Stimulated activated CD4-positive, alpha-beta T cell treated with anti-CD3 and anti-CD28 coated beads, Interleukin-4, amount 100 ng/mL, for 24 hours (primary cell): ENCODE measurements at regions not wholly inside any gene's neighbourhood (a gene's known extent, or its start where the extent isn't known, plus 50 kb on each side); places are given as distances from the start of the nearest gene placed in this dataset.
"Not testable (repeated sequence)": the region's sequence is repeated elsewhere in the genome, so short reads cannot be mapped to it uniquely, and the experiment has no call there.

Source experiments
- DNase-seq: peaks from one replicate; pipeline ENCODE4 v3.0.0-alpha.2; 2020

GRCh38 chr2:16745466-16745865, 79.8 kb upstream of the CYRIA start:
- DNase-seq = no peak

DNA sequence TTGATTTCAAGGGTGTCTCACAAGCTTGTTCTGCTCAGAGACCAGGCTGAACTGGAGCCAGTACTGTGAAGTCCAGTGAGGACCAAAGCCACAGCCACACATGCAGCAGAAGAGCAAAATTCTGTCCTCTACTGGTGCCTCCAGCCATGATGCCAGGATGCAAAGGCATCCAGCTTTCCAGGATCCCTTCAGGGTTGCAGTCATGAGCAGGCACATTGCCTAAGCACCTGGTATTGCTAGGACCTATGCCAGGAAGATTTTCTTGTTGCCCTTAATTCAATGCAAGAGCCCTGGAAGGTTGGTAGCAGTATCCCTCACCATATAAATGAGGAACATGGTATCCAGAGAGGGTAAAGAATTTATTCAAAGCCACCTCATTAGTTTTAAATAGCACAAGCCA, 78.9 kb upstream of the CYRIA start:
- DNase-seq = no peak

DNA sequence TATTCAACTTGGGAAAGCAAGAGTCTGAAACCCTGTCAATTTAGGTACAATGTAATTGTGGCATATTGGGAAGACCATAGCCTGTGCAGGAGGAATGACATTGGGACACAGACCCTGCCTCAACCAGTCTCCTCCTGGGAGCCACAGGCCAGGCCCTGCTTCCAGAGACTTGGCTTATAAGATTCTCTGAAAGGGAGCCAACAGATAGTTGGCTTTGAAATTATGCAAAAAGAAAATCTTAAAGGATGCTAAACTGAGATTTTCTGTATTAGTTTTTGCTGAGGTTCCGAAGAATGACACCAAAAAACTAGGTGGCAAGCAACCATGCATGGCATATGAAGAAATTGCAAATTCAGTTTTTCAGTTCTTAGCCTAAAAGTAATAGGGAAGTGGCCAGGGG, 76.4 kb upstream of the CYRIA start:
- DNase-seq = no peak

DNA sequence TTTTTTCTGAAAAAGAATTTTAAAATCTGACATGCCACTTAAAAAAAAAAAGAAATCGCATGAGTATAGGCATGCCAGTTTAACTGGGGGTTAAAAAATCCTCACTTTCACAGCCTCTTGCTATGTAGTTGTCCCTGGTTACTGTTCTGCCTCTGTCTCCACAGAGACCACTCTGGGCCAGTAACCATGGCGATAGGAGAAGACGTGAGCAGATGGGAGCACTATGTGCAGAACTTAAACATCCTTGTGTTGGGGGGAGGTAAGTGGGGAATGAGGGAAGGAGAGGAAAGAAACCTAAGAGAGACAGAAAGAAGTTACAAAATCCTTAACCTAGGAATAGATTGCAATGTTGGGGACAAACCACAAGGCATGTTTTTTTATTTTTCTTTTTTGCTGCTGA, 75.9 kb upstream of the CYRIA start:
- DNase-seq = no peak

DNA sequence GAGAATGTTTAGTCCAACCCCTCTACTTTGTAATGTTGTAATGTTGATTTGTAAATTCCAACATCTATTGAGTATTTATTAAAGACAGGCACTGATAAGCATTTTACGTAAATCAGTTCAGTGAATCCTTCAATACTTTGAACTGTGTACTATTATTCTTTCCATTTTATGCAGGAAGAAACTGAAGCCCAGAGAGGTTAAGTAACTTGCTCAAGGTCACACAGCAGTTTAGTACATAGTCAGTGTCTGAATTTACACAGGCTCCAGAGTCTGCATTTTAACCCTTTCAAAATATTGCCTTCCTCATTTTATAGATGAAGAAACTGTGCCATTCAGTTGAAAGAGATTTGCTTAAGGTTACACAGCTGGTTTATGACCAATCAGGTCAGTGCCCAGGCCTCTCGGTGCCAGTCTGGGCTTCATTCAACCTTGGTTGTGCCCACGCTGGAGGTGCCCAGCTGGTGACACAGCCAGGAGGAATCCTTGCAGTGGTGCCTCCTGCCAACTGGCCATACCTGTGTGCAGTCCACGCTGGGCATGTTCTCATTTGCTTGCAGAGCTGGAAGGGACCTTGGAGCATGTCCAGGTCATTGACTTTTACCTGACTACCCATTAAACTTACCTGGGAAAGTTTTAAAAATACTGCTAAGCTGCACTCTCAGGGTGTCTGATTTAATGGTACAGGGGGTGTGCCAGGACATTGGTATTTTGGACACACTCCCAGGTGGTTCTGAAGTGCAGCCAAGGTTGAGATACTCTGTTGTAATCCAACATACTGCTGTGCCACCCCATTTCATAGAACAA, 74.3 kb upstream of the CYRIA start:
- no peak for DNase-seq

DNA sequence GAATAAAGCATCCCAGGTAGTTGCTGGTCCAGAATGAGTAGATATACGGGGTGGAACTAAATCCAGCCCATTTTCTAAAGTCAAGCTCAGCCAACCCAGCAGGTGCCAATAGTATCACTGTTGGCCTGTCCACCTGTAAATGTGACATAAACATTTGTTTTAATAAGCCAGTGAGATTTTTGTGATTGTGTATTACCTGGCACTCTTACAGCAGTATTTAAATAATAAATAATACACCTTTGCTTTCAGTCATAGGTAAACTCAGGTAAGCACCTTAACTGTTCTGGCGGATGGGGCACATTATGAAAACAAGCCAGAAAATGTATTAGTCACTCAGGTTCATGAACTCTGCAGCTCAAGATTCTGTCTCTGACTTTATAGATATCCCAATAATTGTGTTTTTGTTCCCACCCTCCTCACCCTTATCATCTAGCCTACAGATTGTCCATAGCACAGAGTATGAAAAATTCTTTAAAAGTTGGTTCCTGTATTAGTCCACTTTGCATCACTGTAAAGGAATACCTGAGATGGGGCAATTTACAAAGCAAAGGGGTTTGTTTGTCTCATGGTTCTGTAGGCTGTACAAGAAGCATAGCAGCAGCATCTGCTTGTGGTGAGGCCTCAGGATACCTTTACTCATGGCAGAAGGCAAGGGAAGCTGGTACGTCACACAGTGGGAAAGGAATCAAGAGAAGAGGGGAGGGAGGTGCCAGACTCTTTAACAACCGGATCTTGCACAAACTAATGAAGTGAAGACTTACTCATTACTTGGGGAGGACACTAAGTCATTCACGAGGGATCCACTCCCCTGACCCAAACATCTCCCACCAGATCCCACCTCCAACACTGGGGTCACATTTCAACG, 73.0 kb upstream of the CYRIA start:
- no peak for DNase-seq

DNA sequence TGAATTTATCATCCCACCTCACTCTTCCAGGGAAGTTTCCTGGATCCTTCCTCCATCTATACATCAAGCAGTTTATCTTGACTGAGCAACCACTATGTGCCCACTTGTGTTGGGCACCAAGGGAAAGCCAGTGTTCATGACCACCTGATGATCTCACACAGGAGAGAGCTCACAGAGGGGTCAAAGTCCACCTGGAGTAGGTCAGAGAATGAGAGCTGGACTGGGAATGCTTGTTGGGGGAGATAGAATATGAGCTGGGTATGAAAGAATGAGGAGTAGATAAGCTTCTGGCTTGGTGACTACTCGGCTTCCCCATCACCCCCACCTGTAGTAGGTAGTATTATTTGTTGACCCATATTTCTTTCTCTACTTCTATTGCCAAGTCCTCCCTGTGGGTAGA, 72.2 kb upstream of the CYRIA start:
- DNase-seq = no peak

DNA sequence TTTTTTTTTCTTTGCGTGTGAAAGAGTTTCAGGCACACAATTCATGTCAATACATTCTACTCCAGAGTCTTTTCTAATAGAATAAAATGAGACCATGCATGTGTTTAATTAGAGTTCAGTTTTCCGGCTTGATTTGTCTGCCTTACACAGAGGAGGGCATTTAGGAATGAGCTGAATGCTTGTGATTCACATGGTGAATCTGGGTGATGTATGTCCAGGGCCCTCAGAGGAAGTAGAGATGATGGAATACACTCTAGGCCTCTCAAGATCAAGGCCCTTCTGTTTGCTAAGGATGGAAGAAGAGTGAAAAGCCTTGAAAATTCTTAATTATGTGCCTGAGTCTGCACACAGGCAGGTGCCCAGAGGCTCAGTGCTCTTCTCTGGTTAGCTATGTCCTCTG, 71.0 kb upstream of the CYRIA start:
- DNase-seq = no peak

- no peak for DNase-seq
Observed at GRCh38 chr2:16729335-16729734, 63.7 kb upstream of the CYRIA start.

DNA sequence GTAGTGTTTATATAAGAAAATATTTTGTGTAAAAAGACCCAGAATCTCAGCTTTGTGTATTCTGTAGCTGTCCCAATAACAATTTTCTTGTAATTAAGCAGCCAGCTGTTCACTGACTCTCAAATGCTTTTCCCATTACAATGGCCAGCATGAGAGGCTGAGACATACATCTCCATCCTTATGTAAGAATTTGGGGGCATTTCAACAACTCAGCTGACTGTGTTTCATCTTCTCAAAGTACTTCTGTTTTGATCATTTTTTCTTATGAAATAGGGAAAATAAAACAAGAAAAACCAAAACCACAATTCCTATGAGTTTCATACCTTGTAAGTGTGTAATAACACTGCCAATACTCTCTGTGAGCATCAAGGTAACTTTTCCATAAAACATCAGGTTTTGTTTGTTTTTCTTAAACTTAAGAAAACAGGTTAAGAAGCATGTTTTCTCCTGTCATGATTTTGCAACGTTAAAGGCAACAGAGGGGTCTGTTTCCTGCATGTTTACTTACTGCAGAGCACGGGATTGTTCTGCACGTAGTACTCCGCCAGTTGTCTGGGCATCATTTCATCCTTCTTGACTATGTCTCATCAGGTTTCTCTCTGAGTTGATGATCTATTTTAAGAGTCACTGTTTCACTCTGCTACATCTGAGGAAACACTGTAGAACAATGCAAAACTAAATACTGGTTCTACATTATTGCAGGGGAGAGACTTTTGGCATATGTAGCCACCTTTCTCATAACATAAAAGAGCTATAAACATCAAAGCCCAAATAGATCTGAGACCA, 62.9 kb upstream of the CYRIA start:
- DNase-seq = no peak

DNA sequence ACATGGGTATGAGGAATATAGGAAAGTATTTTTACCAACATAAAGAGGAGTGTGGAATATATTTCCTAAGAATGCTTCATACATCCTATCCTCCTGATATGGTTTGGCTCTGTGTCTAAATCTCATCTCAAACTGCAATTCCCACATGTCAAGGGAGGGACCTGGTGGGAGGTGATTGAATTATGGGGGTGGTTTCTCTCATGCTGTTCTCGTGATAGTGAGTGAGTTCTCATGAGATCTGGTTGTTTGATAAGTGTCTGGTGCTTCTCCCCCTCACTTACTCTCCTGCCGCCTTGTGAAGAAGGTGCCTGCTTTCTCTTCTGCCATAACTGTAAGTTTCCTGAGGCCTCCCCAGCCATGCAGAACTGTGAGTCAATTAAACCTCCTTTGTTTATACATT, 62.2 kb upstream of the CYRIA start:
- DNase-seq = not testable (repeated sequence)

DNA sequence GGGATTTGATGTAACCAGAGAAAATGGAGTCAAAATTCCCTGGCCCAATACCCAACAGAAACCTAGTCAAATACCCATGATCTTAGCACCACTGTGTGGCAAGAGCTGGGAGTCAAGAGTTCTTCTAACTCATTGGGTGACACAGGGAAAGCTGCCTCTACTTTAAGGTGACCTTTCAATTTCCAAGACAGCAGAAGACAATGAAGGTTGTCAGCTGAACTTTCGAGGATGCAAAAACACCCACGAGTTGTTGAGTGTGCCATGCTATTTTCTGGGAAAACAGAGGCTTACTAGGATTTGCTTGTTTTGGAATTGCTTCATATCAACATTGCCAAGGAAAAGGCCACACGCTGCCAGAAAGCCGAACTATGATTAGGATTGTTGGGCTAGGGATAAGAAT, 61.6 kb upstream of the CYRIA start:
- no peak for DNase-seq

GRCh38 chr2:16726577-16726976, 60.9 kb upstream of the CYRIA start:
- no peak for DNase-seq

DNA sequence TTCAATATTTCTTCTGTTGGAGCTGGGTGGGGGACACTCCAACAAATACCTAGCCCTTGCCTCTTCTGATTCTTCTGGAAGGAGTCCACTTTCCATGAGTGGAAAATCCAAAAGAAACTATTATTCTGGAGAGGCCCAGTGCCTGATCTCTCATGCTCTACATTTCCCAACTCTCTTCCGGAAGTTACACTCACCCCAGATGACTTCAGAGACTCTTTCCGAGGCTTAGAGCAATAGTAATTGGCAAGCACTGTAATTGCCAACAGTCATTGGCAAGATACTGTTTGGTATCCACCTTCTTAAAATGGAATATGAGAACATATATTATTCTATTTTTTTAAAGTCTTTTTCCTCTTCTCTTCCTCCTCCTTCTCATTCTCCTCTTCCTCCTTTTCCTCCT, 60.5 kb upstream of the CYRIA start:
- no peak for DNase-seq

- no peak for DNase-seq
Observed at GRCh38 chr2:16725549-16725948, 59.9 kb upstream of the CYRIA start.

DNA sequence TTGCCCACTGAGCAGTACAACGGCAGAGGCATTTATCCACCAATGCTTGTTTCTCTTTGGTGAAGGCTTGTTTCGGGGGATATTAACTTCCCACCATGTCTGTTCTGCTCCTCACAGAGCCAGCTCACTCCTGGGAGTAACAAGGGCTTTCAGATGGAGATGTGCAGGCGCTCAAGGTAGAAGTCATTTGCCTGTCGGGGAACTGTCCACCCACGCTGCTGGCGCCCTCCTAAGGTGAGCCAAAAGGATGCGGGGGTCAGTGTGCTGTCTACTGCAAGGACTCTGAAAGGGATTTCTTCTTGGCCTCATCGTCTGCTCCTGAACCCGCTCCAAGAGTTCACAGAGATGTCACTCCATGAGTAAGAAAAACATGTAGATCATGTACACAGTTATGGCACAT, 57.0 kb upstream of the CYRIA start:
- no peak for DNase-seq

GRCh38 chr2:16722126-16722525, 56.5 kb upstream of the CYRIA start:
- DNase-seq = no peak

DNA sequence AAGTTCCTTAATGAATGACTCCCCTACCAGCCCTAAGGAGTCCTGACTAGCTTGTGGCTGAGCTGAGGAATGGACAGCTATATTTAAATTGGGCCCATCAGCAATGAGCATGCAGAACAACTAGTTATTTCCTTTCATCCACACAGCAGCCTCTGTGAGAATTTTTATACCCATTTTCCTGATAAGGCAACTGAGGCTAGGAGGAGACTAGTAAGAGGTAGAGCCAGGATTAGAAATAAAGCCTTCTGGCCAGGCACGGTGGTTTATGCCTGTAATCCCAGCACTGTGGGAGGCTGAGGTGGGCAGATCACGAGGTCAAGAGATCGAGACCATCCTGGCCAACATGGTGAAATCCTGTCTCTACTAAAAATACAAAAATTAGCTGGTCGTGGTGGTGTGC, 55.9 kb upstream of the CYRIA start:
- not testable (repeated sequence) for DNase-seq

DNA sequence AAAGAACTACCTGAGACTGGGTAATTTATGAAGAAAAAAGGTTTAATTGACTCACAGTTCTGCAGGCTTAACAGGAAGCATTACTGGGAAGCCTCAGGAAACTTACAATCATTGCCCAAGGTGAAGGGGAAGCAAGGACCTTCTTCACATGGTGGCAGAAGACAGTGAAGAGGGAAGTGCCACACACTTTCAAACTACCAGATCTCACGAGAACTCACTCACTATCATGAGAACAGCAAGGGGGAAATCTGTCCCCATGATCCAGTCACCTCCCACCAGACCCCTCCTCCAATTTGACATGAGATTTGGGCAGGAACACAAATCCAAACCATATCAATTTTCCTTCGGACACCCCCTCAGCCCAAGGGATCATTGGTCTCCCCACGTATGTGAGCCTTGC, 55.1 kb upstream of the CYRIA start:
- DNase-seq = not testable (repeated sequence)

- no peak for DNase-seq
Observed at GRCh38 chr2:16719485-16719808, 53.8 kb upstream of the CYRIA start.

- no peak for DNase-seq
Observed at GRCh38 chr2:16718576-16719484, 53.2 kb upstream of the CYRIA start.

- DNase-seq = no peak
Observed at GRCh38 chr2:16717477-16717876, 51.8 kb upstream of the CYRIA start.

DNA sequence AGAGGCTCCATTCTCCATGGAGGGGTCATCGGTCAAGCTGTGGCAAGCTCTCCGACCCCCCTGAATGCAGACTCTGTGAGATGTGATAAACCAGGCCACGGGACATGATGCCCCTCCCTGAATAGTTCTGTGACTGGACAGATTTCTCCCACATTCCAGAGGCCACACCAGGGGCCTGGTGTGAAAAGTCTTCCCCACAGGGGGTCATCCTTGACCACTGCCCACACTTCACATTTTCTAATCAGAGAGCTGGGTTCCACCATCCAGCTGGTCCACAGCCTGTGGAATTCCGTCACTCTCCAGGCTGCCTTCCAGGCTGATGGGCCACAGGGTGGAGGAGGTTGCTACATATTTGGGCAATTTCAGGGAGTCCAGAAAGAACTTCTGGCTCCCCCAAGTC, 51.3 kb upstream of the CYRIA start:
- DNase-seq = no peak
